Naive thymus-derived CD4-positive, alpha-beta T cell (primary cell): ENCODE measurements at regions not wholly inside any gene's neighbourhood (a gene's known extent, or its start where the extent isn't known, plus 50 kb on each side); places are given as distances from the start of the nearest gene placed in this dataset.

Source experiments
- ATAC-seq: fragments of 150-1000 bp; cut with Tn5 transposase; 2 replicates; pipeline ENCODE4 v1.10.0; 2021; ENCODE audit warnings: mild to moderate bottlenecking, moderate library complexity
- CTCF ChIA-PET: fragments of 350-600 bp; sonication (Branson Sonifier 250); formaldehyde crosslinking; loops from one replicate; lab custom pipeline; 2021; ENCODE audit warnings: antibody characterized with exemption; lab: Charles Lee
- POLR2A ChIA-PET: fragments of 350-600 bp; sonication (Branson Sonifier 250); formaldehyde crosslinking; loops from one replicate; lab custom pipeline; 2021; ENCODE audit warnings: antibody characterized with exemption, inconsistent platforms; lab: Charles Lee
- DNase-seq, 9 donors: peaks; one replicate each; pipeline versions ENCODE4 v3.0.0 to v3.0.0-alpha.2; 2020 to 2022; ENCODE audit warnings: mixed read lengths in 1 of 9
- H3K27ac ChIP-seq: one replicate; pipeline ENCODE4 v1.7.0; 2013; ENCODE audit warnings: mild to moderate bottlenecking, low read depth, low read length, moderate library complexity
- H3K27me3 ChIP-seq, 2 donors: one replicate each; pipeline ENCODE4 v1.7.0; 2013; ENCODE audit warnings: low read length in 2 of 2, mild to moderate bottlenecking in 2 of 2, moderate library complexity in 2 of 2; ENCODE audit not compliant: control insufficient read depth in 2 of 2, insufficient read depth in 2 of 2
- H3K36me3 ChIP-seq, 3 experiments: 1 replicate in 2 of 3; 2 replicates in 1 of 3; pipeline ENCODE4 v1.7.0; 2013; ENCODE audit warnings: low read length in 3 of 3, mild to moderate bottlenecking in 3 of 3, moderate library complexity in 1 of 3; ENCODE audit not compliant: insufficient read depth in 3 of 3, control insufficient read depth in 2 of 3
- H3K4me1 ChIP-seq, 2 donors: one replicate each; pipeline ENCODE4 v1.7.0; 2013; ENCODE audit warnings: low read length in 2 of 2, mild to moderate bottlenecking in 2 of 2, moderate library complexity in 1 of 2; ENCODE audit not compliant: control insufficient read depth in 2 of 2, insufficient read depth in 2 of 2
- H3K4me3 ChIP-seq: 2 replicates; pipeline ENCODE4 v1.7.0; 2013; ENCODE audit warnings: mild to moderate bottlenecking, low read length
- H3K9me3 ChIP-seq, 3 experiments: 1 replicate in 2 of 3; 2 replicates in 1 of 3; pipeline ENCODE4 v1.7.0; 2013; ENCODE audit warnings: low read length in 3 of 3; ENCODE audit not compliant: control insufficient read depth in 2 of 3
- H3K27ac Mint-ChIP-seq, 9 donors: one replicate each; pipeline ENCODE4 v1.8.0; 2020 to 2022; ENCODE audit warnings: mixed read lengths in 9 of 9, mild to moderate bottlenecking in 8 of 9, moderate library complexity in 5 of 9, inconsistent platforms in 2 of 9
- H3K27me3 Mint-ChIP-seq, 5 donors: one replicate each; pipeline ENCODE4 v1.8.0; 2021 to 2022; ENCODE audit warnings: mixed read lengths in 5 of 5, mild to moderate bottlenecking in 1 of 5
- H3K36me3 Mint-ChIP-seq, 5 donors: one replicate each; pipeline ENCODE4 v1.8.0; 2020 to 2022; ENCODE audit warnings: mixed read lengths in 5 of 5, mild to moderate bottlenecking in 3 of 5, inconsistent platforms in 1 of 5
- H3K4me1 Mint-ChIP-seq, 7 donors: one replicate each; pipeline ENCODE4 v1.8.0; 2020 to 2022; ENCODE audit warnings: mixed read lengths in 7 of 7, mild to moderate bottlenecking in 3 of 7, inconsistent platforms in 1 of 7
- H3K4me3 Mint-ChIP-seq, 10 donors: one replicate each; pipeline ENCODE4 v1.8.0; 2020 to 2022; ENCODE audit warnings: mild to moderate bottlenecking in 10 of 10, mixed read lengths in 10 of 10, moderate library complexity in 6 of 10, inconsistent platforms in 2 of 10
- H3K9me3 Mint-ChIP-seq, 11 donors: one replicate each; pipeline ENCODE4 v1.8.0; 2020 to 2022; ENCODE audit warnings: mixed read lengths in 11 of 11, mild to moderate bottlenecking in 4 of 11, inconsistent platforms in 1 of 11, moderate library complexity in 1 of 11
- intact Hi-C, 2 donors: fragments of 100-400 bp; cut with micrococcal nuclease; formaldehyde crosslinking; loops; one replicate each; pipeline ENCODE4 v1.15.1; 2023

DNA sequence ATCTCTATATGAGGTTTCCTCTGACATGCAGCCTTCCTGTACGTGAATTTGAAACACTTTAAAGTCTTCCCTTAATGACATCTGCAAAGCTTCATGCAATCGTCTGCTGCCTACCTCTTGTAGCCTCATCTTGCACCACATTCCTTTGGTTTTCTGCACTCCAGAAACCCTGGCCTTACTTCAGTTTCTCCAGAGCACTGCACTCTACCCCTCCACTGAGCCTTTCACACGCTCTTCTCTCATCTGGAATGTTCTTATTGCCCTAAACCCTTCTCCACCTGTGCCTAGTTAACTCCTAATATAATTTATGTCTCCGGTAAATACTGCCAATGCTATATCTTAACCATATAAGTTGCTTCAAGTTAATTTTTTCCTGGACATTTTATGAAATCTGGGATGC, 168.8 kb upstream of the SLC27A6 start:
- no peak overlapping the region for H3K4me3 ChIP-seq
- ChIA-PET CTCF (no interaction called here), POLR2A (no interaction called here)
- intact Hi-C loops, result no loop called here
- no peak overlapping the region for H3K27ac ChIP-seq
- H3K9me3 Mint-ChIP-seq, result peaks cover 0 to 5% (median 2%) of the 10 kb centered on the region in 11 donors
- no peaks in the 10 kb centered on the region for H3K4me1 Mint-ChIP-seq
- no peaks in the 10 kb centered on the region for H3K4me1 ChIP-seq
- DNase-seq (no peak), ATAC-seq (no peak)
- H3K36me3 ChIP-seq, result no peaks in the 10 kb centered on the region
- no peak overlapping the region for H3K27ac Mint-ChIP-seq
- no peaks in the 10 kb centered on the region for H3K27me3 ChIP-seq
- H3K36me3 Mint-ChIP-seq, result peaks cover 0 to 4% (median 0%) of the 10 kb centered on the region in 5 donors
- peaks cover 0 to 9% (median 0%) of the 10 kb centered on the region in 5 donors for H3K27me3 Mint-ChIP-seq
- no peak overlapping the region for H3K4me3 Mint-ChIP-seq
- no peaks in the 10 kb centered on the region for H3K9me3 ChIP-seq

DNA sequence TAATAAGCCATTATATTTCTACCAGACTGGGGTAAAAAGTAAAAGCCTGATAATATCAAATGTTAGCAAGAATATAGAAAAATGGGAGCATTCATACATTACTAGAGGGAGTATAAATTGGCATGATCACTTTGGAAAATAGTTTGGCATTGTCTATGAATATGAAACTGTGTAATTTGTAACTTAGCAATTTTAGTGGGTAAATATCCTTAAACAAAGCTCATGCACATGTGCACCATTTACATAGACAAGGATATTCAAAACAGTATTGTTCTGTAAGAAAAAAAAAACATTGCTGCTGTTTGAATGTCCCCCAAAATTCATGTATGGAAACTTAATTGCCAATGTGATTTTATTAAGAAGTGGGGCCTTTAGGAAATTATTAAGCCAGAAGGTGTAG, 166.4 kb upstream of the SLC27A6 start:
- no peaks in the 10 kb centered on the region for H3K36me3 ChIP-seq
- Mint-ChIP-seq H3K27me3 (peaks cover 0 to 9% (median 0%) of the 10 kb centered on the region in 5 donors), H3K4me3 (no peak overlapping the region), H3K27ac (no peak overlapping the region), H3K9me3 (peaks cover 0 to 5% (median 2%) of the 10 kb centered on the region in 11 donors), H3K4me1 (no peaks in the 10 kb centered on the region), H3K36me3 (peaks cover 0 to 4% (median 0%) of the 10 kb centered on the region in 5 donors)
- POLR2A ChIA-PET, result no interaction called here
- intact Hi-C loops, result no loop called here
- DNase-seq, result no peak
- CTCF ChIA-PET, result no interaction called here
- H3K27me3 ChIP-seq, result no peaks in the 10 kb centered on the region
- no peaks in the 10 kb centered on the region for H3K9me3 ChIP-seq
- H3K4me1 ChIP-seq, result no peaks in the 10 kb centered on the region
- H3K4me3 ChIP-seq, result no peak overlapping the region
- no peak for ATAC-seq
- H3K27ac ChIP-seq, result no peak overlapping the region

DNA sequence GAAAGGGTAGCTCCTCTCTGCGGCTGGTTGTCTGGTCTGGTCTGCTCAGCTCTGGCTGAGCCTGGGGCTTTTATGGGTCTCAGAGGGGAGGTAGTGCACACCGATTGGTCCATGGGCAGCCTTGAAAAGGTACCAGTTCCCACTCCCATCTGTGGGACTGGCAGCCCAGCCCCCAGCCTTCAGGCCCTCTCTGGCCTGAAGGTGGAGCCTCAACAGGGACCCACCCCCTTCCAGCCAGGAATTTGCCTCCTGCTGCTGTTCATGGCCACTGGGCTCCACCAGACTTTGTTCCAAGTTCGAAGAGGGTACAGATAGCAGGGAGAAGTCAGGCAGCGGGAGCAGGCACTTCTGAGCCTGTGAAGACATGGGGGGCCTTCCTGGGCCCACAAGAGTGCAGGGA, 165.3 kb upstream of the SLC27A6 start:
- Mint-ChIP-seq H3K36me3 (peaks cover 0 to 4% (median 0%) of the 10 kb centered on the region in 5 donors), H3K4me3 (no peak overlapping the region), H3K4me1 (no peaks in the 10 kb centered on the region), H3K27me3 (peaks cover 0 to 9% (median 0%) of the 10 kb centered on the region in 5 donors), H3K9me3 (peaks cover 0 to 5% (median 1%) of the 10 kb centered on the region in 11 donors), H3K27ac (no peak overlapping the region)
- Histone ChIP-seq H3K4me3 (no peak overlapping the region), H3K36me3 (no peaks in the 10 kb centered on the region), H3K9me3 (no peaks in the 10 kb centered on the region), H3K4me1 (no peaks in the 10 kb centered on the region), H3K27me3 (no peaks in the 10 kb centered on the region), H3K27ac (no peak overlapping the region)
- CTCF ChIA-PET, result no interaction called here
- POLR2A ChIA-PET, result no interaction called here
- ATAC-seq, result no peak
- intact Hi-C loops, result no loop called here
- DNase-seq, result no peak

DNA sequence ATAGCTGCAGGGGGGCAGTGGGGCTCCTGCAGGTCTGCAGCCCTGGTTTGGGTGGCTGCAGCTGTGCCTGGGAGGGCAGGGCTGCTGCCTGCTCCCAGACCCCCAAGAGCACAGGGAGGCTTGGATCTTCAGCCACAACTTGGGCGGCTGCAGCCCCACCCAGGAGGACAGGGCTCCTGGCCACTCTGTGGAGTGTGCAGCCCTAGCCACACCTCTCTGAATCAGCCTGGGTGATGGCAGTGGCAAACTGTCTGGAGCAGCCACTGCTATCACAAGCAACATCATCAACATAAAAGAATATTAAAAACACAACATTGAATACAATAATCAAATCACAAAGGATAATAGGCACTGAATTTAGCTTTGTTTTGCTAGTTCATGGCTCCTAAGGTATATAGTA, 164.9 kb upstream of the SLC27A6 start:
- DNase-seq, result no peak
- H3K4me1 Mint-ChIP-seq, result no peaks in the 10 kb centered on the region
- Histone ChIP-seq H3K4me3 (no peak overlapping the region), H3K9me3 (no peaks in the 10 kb centered on the region), H3K4me1 (no peaks in the 10 kb centered on the region), H3K36me3 (no peaks in the 10 kb centered on the region), H3K27me3 (no peaks in the 10 kb centered on the region), H3K27ac (no peak overlapping the region)
- intact Hi-C loops, result no loop called here
- no peak overlapping the region for H3K4me3 Mint-ChIP-seq
- peaks cover 0 to 9% (median 0%) of the 10 kb centered on the region in 5 donors for H3K27me3 Mint-ChIP-seq
- H3K27ac Mint-ChIP-seq, result no peak overlapping the region
- H3K9me3 Mint-ChIP-seq, result peaks cover 0 to 5% (median 1%) of the 10 kb centered on the region in 11 donors
- ATAC-seq, result no peak
- H3K36me3 Mint-ChIP-seq, result peaks cover 0 to 4% (median 0%) of the 10 kb centered on the region in 5 donors
- CTCF ChIA-PET, result no interaction called here
- POLR2A ChIA-PET, result no interaction called here

DNA sequence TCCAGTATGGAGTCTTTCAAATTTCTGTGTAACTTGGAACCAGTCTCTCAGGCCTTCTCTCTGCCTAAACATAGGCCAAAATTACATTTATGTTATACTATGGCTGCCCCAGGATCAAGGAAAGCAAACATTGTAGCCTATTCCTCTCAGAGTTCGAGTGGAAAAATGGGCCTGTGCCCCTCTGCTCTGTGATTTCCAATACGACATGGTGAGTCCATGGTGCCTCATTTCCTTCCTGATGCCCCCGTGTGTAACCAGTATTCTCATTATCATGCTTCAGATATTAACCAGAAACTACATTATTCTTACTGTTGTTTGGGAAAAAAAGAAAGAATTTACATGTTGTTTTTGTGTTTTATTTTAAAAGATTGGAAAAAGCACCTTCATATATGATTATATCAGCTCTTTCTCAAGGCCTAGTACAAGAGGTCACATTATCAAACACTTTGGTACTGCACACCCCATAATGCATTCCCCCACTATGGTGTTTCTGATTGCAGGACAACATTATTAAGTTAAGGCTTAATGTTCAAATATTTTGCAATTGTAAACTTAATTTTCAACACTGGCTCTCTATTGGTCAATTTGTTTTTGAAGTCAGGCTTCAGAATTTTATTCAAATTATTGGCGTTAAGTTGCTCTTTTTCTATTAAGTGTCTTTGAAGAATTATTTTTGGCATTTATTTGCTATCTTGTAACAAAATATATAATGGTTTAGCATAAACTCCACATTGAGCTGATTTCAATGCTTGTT, 151.8 kb upstream of the SLC27A6 start:
- Mint-ChIP-seq H3K36me3 (no peaks in the 10 kb centered on the region), H3K4me3 (no peak overlapping the region), H3K4me1 (no peaks in the 10 kb centered on the region), H3K27me3 (peaks cover 0 to 4% (median 0%) of the 10 kb centered on the region in 5 donors), H3K9me3 (peaks cover 0 to 23% (median 3%) of the 10 kb centered on the region in 11 donors), H3K27ac (no peak overlapping the region)
- ChIA-PET POLR2A (no interaction called here), CTCF (no interaction called here)
- Histone ChIP-seq H3K27ac (no peak overlapping the region), H3K4me1 (no peaks in the 10 kb centered on the region), H3K27me3 (no peaks in the 10 kb centered on the region), H3K9me3 (no peaks in the 10 kb centered on the region), H3K36me3 (no peaks in the 10 kb centered on the region), H3K4me3 (no peak overlapping the region)
- DNase-seq (no peak), ATAC-seq (no peak)
- intact Hi-C loops, result no loop called here

DNA sequence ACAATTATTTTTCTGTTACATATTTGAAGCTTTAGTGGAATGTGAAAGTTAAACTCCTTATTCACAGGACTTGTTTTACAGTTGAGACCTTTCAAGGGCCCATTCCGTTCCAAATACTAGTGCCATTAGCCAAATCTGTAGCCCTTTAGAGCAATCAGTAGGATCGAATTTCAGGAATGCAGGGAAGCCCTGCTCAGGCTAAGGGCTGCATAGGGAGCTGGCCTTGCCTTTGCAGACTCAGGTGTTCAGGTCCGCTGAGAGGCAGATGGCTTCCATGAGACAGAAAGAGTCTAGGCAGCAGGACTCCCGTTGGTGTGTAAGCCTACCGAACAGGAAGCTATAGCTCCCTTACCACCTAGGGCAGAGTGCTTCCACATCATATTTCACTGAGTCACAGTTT, 150.1 kb upstream of the SLC27A6 start:
- no peaks in the 10 kb centered on the region for H3K4me1 Mint-ChIP-seq
- no peak overlapping the region for H3K4me3 Mint-ChIP-seq
- H3K4me1 ChIP-seq, result no peaks in the 10 kb centered on the region
- intact Hi-C loops, result no loop called here
- no peaks in the 10 kb centered on the region for H3K36me3 Mint-ChIP-seq
- CTCF ChIA-PET, result no interaction called here
- POLR2A ChIA-PET, result no interaction called here
- H3K27ac Mint-ChIP-seq, result no peak overlapping the region
- no peak overlapping the region for H3K27ac ChIP-seq
- no peak for DNase-seq
- no peaks in the 10 kb centered on the region for H3K27me3 ChIP-seq
- no peak overlapping the region for H3K4me3 ChIP-seq
- no peaks in the 10 kb centered on the region for H3K9me3 ChIP-seq
- H3K27me3 Mint-ChIP-seq, result peaks cover 0 to 4% (median 0%) of the 10 kb centered on the region in 5 donors
- no peaks in the 10 kb centered on the region for H3K36me3 ChIP-seq
- H3K9me3 Mint-ChIP-seq, result peaks cover 0 to 22% (median 2%) of the 10 kb centered on the region in 11 donors
- no peak for ATAC-seq

DNA sequence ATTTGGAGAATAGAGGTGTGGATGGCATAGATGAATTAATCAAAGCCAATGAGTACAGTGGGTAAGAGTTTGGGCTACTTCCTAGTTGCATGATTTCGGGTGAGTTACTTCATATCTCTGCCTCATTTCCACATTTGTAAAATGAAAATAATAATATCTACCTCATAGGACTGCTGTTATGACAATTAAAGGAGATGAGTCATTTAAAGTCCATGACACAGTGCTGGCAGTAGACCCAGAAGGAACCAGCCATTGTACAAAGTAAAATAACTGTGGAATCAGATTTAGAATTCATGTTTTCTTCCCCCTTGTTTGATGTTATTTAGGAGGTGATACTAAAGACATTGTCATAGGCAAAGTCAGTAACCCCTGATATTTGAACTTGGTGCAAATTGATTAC, 139.5 kb upstream of the SLC27A6 start:
- no peaks in the 10 kb centered on the region for H3K36me3 Mint-ChIP-seq
- H3K27me3 ChIP-seq, result no peaks in the 10 kb centered on the region
- H3K4me1 ChIP-seq, result no peaks in the 10 kb centered on the region
- no peaks in the 10 kb centered on the region for H3K4me1 Mint-ChIP-seq
- H3K27ac Mint-ChIP-seq, result no peak overlapping the region
- H3K9me3 ChIP-seq, result no peaks in the 10 kb centered on the region
- H3K9me3 Mint-ChIP-seq, result peaks cover 0 to 15% (median 2%) of the 10 kb centered on the region in 11 donors
- no peak overlapping the region for H3K27ac ChIP-seq
- no peak overlapping the region for H3K4me3 Mint-ChIP-seq
- H3K27me3 Mint-ChIP-seq, result peaks cover 0 to 6% (median 4%) of the 10 kb centered on the region in 5 donors
- H3K4me3 ChIP-seq, result no peak overlapping the region
- intact Hi-C loops, result no loop called here
- ChIA-PET CTCF (no interaction called here), POLR2A (no interaction called here)
- DNase-seq (no peak), ATAC-seq (no peak)
- no peaks in the 10 kb centered on the region for H3K36me3 ChIP-seq
